Dermis microvascular lymphatic vessel endothelial cell (primary cell): ENCODE measurements at regions not wholly inside any gene's neighbourhood (a gene's known extent, or its start where the extent isn't known, plus 50 kb on each side); places are given as distances from the start of the nearest gene placed in this dataset.

Source experiments
- DNase-seq, 2 donors: peaks; one replicate each; pipeline versions ENCODE4 v3.0.0 to v3.0.0-alpha.2; 2010; ENCODE audit warnings: low read depth in 2 of 2

DNA sequence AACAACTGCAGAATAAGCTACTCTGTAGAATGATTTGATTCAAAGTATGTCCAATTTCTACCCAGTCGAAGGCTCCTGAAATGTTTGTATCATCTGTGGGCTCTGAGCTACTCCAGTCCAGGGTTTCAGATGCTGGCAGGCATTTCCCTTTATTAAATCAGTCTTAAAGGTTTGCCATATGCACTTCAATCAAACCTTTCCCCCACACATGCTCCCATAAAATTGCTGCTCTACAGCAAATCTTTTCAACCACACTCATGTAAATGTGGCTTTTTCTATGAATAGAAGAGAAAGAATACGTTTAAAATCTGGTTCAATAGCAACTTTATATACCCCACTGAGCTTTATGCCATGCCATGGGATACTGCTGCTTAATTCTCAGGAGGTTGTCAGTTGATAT is 242.4 kb upstream of the MAP3K7 start:
- no peak for DNase-seq

DNA sequence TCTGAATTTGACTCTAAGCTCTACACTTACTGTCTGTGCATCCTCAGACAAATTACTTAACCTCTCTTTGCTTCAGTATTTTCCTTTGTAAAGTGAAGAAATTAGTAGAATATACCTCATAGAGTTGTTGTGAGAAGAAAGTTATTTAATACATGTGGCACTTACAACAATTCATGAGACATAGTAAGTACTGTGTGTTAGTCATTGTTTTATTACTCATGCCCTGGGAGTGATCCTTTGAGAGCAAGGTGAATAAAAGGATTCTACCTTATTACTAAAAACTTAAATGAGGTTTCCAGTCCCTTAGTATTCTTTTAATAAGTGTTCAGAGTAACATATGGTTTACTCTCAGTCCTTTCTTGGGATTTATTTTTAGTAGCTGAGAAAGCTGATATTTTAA is 233.6 kb upstream of the MAP3K7 start:
- DNase-seq: no peak

DNA sequence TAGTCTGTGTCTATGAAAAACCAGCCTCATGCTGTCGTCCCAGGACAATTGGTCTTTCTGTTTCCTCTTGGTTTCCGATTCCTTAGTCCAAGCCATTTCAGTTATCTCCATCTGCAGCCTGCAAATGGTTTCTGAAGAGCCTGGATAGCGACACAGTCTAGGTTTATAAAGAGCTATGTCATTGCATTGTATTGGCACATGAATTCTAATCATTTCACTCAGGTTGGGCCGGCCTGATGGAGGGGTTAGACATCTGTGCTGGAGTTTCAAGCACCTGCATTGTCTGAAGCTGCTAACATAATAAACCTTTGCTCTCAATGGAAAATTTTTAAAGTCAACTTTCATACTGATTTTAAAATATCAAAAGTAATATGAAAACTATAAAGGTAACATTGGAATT is 232.6 kb upstream of the MAP3K7 start:
- DNase-seq: no peak

- DNase-seq: no peak
These were observed 231.3 kb upstream of the MAP3K7 start for GRCh38 chr6:90818163-90818562.

DNA sequence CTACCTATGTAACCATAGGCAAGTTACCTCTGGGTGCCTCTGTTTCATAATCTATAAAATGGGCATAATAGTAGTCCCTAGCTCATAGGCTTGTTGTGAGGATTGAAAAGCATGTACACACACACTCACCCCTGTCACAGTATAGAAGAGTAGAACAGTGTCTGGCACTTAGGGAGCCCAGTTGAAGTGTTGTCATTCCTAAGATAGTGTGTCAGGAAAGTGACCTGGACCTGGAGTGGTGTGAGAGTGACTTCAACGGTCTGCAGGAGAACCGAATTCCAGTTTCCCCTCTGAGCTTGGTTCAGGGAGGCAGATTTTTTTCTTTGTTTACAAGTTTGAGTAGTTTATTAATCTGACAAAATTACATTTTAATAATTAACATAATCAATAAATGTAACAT is 229.9 kb upstream of the MAP3K7 start:
- DNase-seq: no peak

- no peak for DNase-seq
These were observed 224.8 kb upstream of the MAP3K7 start for GRCh38 chr6:90811596-90812226.

GRCh38 chr6:90809035-90809434 is 222.2 kb upstream of the MAP3K7 start:
- no peak for DNase-seq

DNA sequence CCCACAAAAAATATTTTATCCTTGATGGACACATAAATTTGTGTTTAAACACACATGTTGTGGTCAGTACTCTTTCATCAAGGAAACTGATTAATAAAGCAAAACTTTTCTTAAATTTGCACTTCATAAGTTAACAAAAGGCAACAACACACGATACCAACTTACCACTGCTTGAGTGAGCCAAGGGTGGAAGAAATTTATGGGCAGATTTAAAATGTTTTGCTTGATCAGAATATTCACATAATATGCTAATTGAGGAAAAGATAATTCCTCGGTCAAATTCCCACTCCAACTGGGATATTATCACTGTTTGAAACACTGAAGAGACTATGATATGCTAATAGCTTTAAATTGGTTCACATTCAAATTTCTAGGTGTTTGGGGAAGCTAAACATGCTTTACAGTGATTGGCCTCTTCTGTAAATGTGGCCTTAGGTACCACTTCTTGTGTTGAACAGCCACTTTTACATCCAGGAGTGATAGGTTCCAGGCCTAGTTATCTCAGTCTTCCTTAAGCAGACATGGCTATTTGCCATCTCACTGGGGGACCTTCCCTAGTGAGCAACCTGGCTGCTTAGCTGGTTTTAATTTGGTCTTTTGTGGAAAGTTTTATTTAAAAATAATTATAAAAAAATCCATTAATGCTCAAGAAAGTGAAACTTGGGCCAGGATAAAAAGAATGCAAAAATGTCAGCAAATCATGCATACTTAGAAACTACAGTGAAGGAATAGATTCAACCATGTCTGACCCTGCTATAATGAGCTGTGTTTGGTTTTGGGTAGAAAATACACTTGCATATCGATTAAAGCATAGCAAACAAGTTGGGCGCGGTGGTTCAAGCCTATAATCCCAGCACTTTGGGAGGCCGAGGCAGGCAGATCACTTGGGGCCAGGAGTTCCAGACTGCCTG is 221.2 kb upstream of the MAP3K7 start:
- no peak for DNase-seq

DNA sequence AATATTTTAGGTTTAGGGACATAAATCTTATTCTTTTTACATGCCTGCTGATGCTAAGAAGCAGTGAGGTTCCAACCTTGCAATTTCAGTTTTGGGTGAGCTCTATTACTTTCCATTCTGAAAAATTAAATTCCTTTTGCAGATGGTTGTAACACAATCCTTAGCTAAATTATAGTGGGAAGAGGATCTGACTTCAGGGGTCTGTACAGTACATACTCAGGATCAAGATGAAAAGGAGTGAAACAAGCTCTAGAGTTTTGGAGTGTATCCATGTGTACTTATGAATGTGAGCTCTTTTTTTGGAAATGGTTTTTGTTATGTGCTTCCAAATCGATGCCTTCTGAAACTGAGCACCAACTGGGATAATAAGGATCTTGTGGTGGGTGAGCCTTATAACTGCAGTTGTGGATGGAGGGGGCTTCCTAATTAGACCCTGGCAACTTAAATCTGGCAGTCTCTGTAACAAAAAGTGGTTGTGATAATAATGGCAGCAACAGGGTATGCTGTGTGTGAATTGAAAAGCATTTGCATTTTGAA is 218.8 kb upstream of the MAP3K7 start:
- DNase-seq: no peak

- no peak for DNase-seq
These were observed 217.1 kb upstream of the MAP3K7 start for GRCh38 chr6:90803956-90804355.

DNA sequence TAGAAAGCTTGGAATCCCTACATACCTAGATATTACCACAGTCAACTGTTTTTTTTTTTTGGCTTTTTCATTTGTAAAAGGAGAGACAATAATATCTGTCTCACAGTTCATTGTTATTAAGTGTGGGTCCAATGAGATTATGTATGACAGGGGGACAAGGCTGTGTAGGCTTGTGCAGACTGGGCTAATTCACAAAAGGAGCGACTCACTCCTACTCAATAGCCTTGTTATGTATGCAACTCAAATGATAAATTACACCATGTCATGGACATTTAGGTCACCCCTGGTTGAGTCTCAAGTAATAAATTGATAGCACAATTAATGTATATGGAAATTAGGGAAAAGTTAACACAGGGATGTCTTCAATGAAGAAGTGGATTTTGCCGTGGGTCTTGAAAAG is 208.2 kb upstream of the MAP3K7 start:
- no peak for DNase-seq

- no peak for DNase-seq
These were observed 206.9 kb upstream of the MAP3K7 start for GRCh38 chr6:90793771-90794170.

- DNase-seq: no peak
These were observed 203.8 kb upstream of the MAP3K7 start for GRCh38 chr6:90790696-90791095.

DNA sequence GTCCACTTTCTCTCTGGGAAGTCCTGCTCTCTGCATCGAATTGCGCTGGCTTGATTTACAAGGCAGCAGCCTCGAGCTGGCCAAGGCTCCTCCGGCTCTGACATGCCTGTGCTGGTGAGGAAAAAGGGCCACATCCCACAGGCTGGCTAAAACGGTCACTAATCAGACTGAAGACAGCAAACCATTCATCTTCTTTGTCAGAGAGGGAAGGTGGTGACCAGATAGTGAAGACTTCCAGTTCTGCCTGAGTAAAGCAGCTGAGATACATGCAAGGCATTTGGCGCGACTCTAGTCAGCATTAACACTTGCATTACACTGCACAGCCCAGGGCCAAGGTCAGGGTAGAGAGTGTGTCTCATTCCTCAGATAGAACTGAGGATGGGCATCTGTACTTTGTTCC is 203.2 kb upstream of the MAP3K7 start:
- DNase-seq: no peak

- DNase-seq: no peak
These were observed 201.9 kb upstream of the MAP3K7 start for GRCh38 chr6:90788781-90789180.

- no peak for DNase-seq
These were observed 200.6 kb upstream of the MAP3K7 start for GRCh38 chr6:90787446-90787845.

DNA sequence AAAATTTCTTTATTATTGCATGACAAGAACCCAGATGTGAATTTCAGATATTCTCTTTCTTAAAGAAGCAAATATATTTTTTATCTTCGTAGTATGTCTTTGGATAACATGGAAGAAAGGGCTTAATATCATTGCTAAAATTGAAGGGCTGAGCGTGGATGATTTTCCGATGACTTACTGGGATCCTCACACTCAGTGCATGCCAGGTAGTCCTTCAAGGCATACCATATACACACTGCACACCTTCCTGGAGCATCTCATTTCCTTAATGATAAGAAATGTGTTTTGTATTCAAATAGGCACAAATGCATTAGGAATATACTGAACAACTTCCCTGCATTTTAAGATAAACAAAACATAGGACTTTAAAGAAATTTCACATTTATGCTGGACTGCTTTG is 193.9 kb upstream of the MAP3K7 start:
- no peak for DNase-seq

GRCh38 chr6:90780141-90780540 is 193.3 kb upstream of the MAP3K7 start:
- no peak for DNase-seq

DNA sequence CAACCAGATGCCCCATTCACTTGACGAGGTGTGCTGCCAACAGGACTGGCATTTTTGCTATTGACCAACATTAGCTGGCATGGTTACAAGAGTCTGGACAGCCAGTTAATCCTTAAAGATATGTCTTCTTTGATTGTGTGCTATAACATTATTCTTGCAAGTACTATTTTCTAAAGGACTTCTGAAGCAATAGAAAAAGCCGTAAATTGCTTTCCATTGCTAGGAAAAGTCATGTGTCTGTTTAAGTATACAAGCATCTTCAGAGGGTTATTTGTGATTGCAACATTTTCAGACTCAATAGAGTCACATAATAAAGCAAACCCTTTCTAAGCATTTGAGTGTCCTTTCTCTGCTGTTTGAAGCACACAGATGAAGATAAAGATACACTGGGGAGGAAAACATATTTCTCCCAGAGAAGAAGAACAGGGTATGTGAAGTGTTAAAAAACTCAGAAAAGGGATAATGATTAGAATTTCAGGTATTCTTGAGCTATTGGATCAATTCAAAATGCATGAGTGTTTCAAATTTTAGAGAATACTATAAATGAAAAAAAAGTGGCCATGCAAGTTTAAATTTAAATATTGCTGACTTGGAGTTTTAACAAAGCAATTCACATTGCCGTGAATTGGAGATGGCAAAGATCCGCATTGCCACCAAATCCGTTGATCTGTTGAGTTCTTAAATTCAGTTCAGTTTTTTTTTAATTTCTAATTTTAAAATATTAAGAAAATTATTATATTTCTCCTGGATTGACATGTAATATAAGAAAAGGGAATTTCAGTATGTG is 191.7 kb upstream of the MAP3K7 start:
- no peak for DNase-seq

DNA sequence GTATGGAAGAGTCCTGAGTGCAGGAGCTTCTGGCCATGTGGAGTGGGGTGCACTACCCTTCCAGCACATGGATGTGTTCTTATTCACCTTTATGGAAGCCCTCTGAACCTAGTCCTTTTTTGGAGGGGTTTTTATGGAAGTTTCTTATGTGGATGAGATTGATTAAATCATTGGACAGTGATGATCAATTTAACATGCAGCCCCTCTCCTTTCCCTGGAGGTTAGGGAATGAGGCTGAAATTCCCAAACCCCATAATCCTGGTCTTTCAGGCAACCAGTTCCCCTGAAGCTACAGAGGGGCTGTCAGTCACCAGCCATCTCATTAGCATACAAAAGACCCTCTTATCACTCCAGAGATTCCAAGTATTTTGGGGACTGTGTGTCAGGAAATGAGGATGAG is 183.9 kb upstream of the MAP3K7 start:
- no peak for DNase-seq

DNA sequence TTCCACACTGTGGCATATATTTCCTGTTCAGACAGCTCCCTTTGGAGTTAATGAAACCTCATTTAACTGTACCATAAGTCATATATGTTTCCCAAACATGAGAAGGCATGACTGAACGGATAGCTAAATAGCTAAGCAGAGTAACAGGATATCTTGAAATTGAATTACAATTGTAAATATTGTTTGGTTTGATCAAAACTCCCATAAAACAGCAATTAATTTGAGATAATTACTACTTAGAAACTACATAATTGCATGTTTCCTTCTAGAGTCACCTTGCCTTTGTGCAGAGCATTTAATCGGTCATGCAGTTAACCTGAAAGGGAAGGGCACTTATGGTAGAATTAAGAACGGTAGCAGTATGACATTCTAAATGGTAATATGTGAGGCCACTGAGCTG is 179.0 kb upstream of the MAP3K7 start:
- DNase-seq: no peak

GRCh38 chr6:90765491-90765890 is 178.6 kb upstream of the MAP3K7 start:
- no peak for DNase-seq
